Liver (tissue), 8 donors: ENCODE measurements at regions not wholly inside any gene's neighbourhood (a gene's known extent, or its start where the extent isn't known, plus 50 kb on each side); places are given as distances from the start of the nearest gene placed in this dataset.

Experiments
- DNase-seq: peaks from one replicate; pipeline ENCODE4 v3.0.0-alpha.2; 2017; ENCODE audit warnings: low spot score
- H3K27ac ChIP-seq, 2 donors: one replicate each; pipeline ENCODE4 v1.7.0; 2013; ENCODE audit warnings: inconsistent platforms in 2 of 2, low read length in 2 of 2, control low read depth in 1 of 2, low read depth in 1 of 2, mild to moderate bottlenecking in 1 of 2
- H3K27me3 ChIP-seq, 4 donors: one replicate each; pipeline versions ENCODE4 v1.6.1 to v1.7.0; 2013; ENCODE audit warnings: low read length in 3 of 4, inconsistent platforms in 1 of 4, mild to moderate bottlenecking in 1 of 4, moderate library complexity in 1 of 4; ENCODE audit not compliant: control insufficient read depth in 4 of 4, insufficient read depth in 4 of 4
- H3K36me3 ChIP-seq, 4 donors: one replicate each; pipeline versions ENCODE4 v1.6.1 to v1.7.0; 2013; ENCODE audit warnings: low read length in 3 of 4, mild to moderate bottlenecking in 3 of 4, low read depth in 1 of 4, moderate library complexity in 1 of 4; ENCODE audit not compliant: control insufficient read depth in 4 of 4, insufficient read depth in 3 of 4
- H3K4me1 ChIP-seq, 4 donors: one replicate each; pipeline versions ENCODE4 v1.6.1 to v1.7.0; 2013; ENCODE audit warnings: low read length in 3 of 4, mild to moderate bottlenecking in 3 of 4, moderate library complexity in 1 of 4; ENCODE audit not compliant: control insufficient read depth in 4 of 4, insufficient read depth in 4 of 4
- H3K4me3 ChIP-seq, 3 donors: one replicate each; pipeline versions ENCODE4 v1.6.1 to v1.7.0; 2013; ENCODE audit warnings: low read length in 3 of 3, control low read depth in 1 of 3, low read depth in 1 of 3, mild to moderate bottlenecking in 1 of 3
- H3K9ac ChIP-seq, 2 donors: one replicate each; pipeline ENCODE4 v1.7.0; 2013; ENCODE audit warnings: low read length in 2 of 2, mild to moderate bottlenecking in 2 of 2, moderate library complexity in 2 of 2, control low read depth in 1 of 2, low read depth in 1 of 2
- H3K9me3 ChIP-seq, 4 donors: one replicate each; pipeline versions ENCODE4 v1.6.1 to v1.7.0; 2013; ENCODE audit warnings: low read length in 3 of 4; ENCODE audit not compliant: control insufficient read depth in 4 of 4
- ATF3 ChIP-seq: IDR thresholded peaks from 2 replicates; pipeline ENCODE4 v1.6.1; 2016; ENCODE audit warnings: antibody characterized with exemption
- CTCF ChIP-seq: fragments of 150-350 bp; IDR thresholded peaks from 2 replicates; pipeline ENCODE4 v1.5.1; 2017; ENCODE audit warnings: improper control_type of control experiment, low read depth, low read length; ENCODE audit not compliant: missing input control
- EGR1 ChIP-seq, 2 donors: IDR thresholded peaks; 2 replicates each; pipeline ENCODE4 v1.6.1; 2016 to 2018; ENCODE audit warnings: antibody characterized with exemption in 2 of 2, low read depth in 2 of 2
- FOXA1 ChIP-seq: IDR thresholded peaks from 2 replicates; pipeline ENCODE4 v1.6.1; 2016; ENCODE audit warnings: antibody characterized with exemption
- FOXA2 ChIP-seq: IDR thresholded peaks from 2 replicates; pipeline ENCODE4 v1.6.1; 2016; ENCODE audit warnings: antibody characterized with exemption
- GABPA ChIP-seq, 2 donors: IDR thresholded peaks in 1 of 2; conservative IDR thresholded peaks in 1 of 2; 2 replicates each; pipeline ENCODE4 v1.6.1; 2016; ENCODE audit warnings: antibody characterized with exemption in 2 of 2, mild to moderate bottlenecking in 1 of 2, moderate library complexity in 1 of 2
- HNF4G ChIP-seq: IDR thresholded peaks from 2 replicates; pipeline ENCODE4 v1.6.1; 2016; ENCODE audit warnings: antibody characterized with exemption
- JUND ChIP-seq, 2 donors: IDR thresholded peaks; 2 replicates each; pipeline ENCODE4 v1.6.1; 2016; ENCODE audit warnings: antibody characterized with exemption in 2 of 2
- MAX ChIP-seq: IDR thresholded peaks from 2 replicates; pipeline ENCODE4 v1.6.1; 2016; ENCODE audit warnings: antibody characterized with exemption
- NR2F2 ChIP-seq: IDR thresholded peaks from 2 replicates; pipeline ENCODE4 v1.6.1; 2016; ENCODE audit warnings: antibody characterized with exemption
- RAD21 ChIP-seq, 2 donors: IDR thresholded peaks; 2 replicates each; pipeline ENCODE4 v1.6.1; 2016; ENCODE audit warnings: antibody characterized with exemption in 2 of 2, mild to moderate bottlenecking in 2 of 2
- REST ChIP-seq: IDR thresholded peaks from 2 replicates; pipeline ENCODE4 v1.6.1; 2016; ENCODE audit warnings: antibody characterized with exemption, mild to moderate bottlenecking
- RXRA ChIP-seq, 2 donors: IDR thresholded peaks; 2 replicates each; pipeline ENCODE4 v1.6.1; 2017 to 2018; ENCODE audit warnings: antibody characterized with exemption in 2 of 2, mild to moderate bottlenecking in 1 of 2
- SP1 ChIP-seq: IDR thresholded peaks from 2 replicates; pipeline ENCODE4 v1.6.1; 2018; ENCODE audit warnings: antibody characterized with exemption, mild to moderate bottlenecking
- TAF1 ChIP-seq: conservative IDR thresholded peaks from 2 replicates; pipeline ENCODE4 v1.6.1; 2016; ENCODE audit warnings: antibody characterized with exemption, mild to moderate bottlenecking
- ZBTB33 ChIP-seq: IDR thresholded peaks from 2 replicates; pipeline ENCODE4 v1.6.1; 2016; ENCODE audit warnings: antibody characterized with exemption
- WGBS: extraction: QIAGEN DNeasy Blood & Tissue Kit; methylation state at CpG from one replicate; pipeline ENCODE4 v1.1.7; 2013; 5-methylcytosine and 5-hydroxymethylcytosine counted together
- donor health status: healthy.
- donor health status: healthy.
- donor health status: healthy.
- donor health status: healthy.
- donor health status: healthy.

GRCh38 chr18:71456206-71456605 lies 1087.9 kb downstream of the CBLN2 start:
- Histone ChIP-seq H3K27ac (no peak overlapping the region), H3K9me3 (no peaks in the 10 kb centered on the region), H3K27me3 (no peaks in the 10 kb centered on the region), H3K4me3 (no peak overlapping the region), H3K4me1 (no peaks in the 10 kb centered on the region), H3K36me3 (no peaks in the 10 kb centered on the region), H3K9ac (no peak overlapping the region)
- no peak for DNase-seq
- 64% methylated on average over 3 of the region's 3 CpGs for WGBS
- no peak for TF ChIP-seq CTCF
- no peak for TF ChIP-seq HNF4G
- no peak for TF ChIP-seq SP1
- no peak for TF ChIP-seq ATF3
- TF ChIP-seq RAD21 (IDR thresholded peaks at IDR 0.05), result no peak
- TF ChIP-seq TAF1, result no peak
- no peak for TF ChIP-seq NR2F2
- TF ChIP-seq FOXA2, result no peak
- TF ChIP-seq ZBTB33, result no peak
- no peak for TF ChIP-seq REST
- TF ChIP-seq JUND (IDR thresholded peaks at IDR 0.05), result no peak
- TF ChIP-seq FOXA1, result no peak
- TF ChIP-seq MAX, result no peak
- TF ChIP-seq GABPA (IDR thresholded peaks at IDR 0.05 in 1 of 2, conservative IDR thresholded peaks at IDR 0.05 in 1 of 2), result no peak
- no peak for TF ChIP-seq RXRA (IDR thresholded peaks at IDR 0.05)
- TF ChIP-seq EGR1 (IDR thresholded peaks at IDR 0.05; ENCODE audit: low read depth in 2 of 2), result no peak

GRCh38 chr18:71450257-71450656 lies 1093.9 kb downstream of the CBLN2 start:
- no peak for DNase-seq
- H3K9me3 ChIP-seq, result peaks cover 0 to 3% (median 0%) of the 10 kb centered on the region in 4 donors
- H3K27ac ChIP-seq, result no peak overlapping the region
- no peak overlapping the region for H3K4me3 ChIP-seq
- H3K9ac ChIP-seq, result no peak overlapping the region
- 80% methylated on average over 3 of the region's 3 CpGs for WGBS
- no peaks in the 10 kb centered on the region for H3K36me3 ChIP-seq
- no peaks in the 10 kb centered on the region for H3K4me1 ChIP-seq
- no peaks in the 10 kb centered on the region for H3K27me3 ChIP-seq
- TF ChIP-seq HNF4G, result no peak
- TF ChIP-seq GABPA (IDR thresholded peaks at IDR 0.05 in 1 of 2, conservative IDR thresholded peaks at IDR 0.05 in 1 of 2), result no peak
- TF ChIP-seq MAX, result no peak
- TF ChIP-seq ZBTB33, result no peak
